HK-2 (cell line): ENCODE measurements at regions not wholly inside any gene's neighbourhood (a gene's known extent, or its start where the extent isn't known, plus 50 kb on each side); places are given as distances from the start of the nearest gene placed in this dataset.

Experiments used
- DNase-seq: peaks from one replicate; pipeline ENCODE4 v3.0.0-alpha.2; 2018; ENCODE audit not compliant: unreplicated experiment

DNA sequence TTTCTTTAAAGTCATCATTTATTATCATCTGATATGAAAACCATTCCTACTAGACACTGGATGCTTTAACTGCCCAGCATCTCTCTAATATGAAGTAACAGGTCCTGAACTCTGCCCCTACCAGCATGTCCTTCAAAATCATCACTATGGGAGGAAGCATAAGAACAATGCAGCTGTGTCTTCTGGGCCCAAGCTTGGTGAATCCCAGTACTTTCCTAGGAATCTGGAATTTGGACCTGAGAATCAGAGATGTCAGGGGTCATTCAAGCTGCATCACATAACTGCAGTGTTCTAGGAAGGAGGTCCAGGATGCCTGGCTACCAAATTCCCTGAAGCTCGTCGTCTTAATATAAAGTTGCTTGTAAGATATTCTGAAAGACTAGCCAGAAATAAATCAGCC lies 182.7 kb downstream of the AHR start:
- no peak for DNase-seq

DNA sequence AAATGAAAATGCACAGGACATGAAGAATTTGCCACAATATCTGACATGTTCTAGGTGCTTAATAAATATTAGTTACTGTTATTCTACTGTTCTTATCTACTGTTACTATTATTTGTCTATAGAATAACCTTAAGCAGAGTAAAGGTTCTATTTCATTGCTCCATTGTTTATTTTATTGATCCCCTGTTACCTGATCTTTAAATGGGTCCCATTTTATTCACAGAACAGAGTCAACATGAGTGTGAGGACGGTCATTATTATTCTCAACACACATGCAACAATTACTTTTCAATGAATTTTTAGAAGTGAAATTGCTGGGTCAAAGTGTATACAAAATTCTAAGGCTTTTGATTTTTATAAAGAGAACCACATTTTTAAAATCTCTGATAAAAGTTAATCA lies 186.9 kb downstream of the AHR start:
- DNase-seq: no peak

DNA sequence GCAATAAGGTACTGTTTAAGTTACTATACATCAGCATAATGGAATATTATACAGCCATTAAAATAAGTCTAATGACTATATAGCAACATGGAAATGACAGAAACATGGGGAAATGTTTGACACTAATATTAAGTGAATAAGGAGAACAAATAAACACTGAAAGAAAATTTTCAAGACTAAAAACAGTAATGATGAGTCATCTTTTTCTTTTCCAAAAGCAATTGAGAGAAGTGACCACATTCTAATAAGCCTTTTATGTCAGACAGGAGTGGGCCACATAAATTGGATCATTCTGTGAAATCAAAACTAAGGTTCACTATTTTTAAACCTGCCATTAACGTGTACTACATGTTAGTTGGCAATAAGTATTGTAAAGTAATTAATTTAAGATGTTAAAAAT lies 187.5 kb downstream of the AHR start:
- no peak for DNase-seq

DNA sequence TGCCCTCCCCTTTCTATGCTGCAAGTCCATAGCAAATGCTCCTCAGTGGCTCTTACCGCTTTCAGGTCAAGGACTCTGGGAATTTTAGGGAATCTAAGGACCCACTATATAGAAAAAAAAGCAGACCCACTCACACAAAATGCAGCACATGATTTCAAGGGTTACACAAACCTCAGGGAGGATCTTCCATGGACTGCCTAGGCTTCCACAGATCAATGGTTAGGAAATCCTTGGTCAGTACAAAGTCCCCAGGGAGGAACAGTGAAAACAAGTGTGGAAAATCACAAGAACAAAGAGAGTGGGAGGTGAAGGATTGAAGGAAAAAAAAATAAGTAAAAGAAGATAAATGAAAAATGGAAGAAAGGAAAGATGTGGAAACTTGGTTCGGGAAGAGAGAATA lies 188.4 kb downstream of the AHR start:
- no peak for DNase-seq

DNA sequence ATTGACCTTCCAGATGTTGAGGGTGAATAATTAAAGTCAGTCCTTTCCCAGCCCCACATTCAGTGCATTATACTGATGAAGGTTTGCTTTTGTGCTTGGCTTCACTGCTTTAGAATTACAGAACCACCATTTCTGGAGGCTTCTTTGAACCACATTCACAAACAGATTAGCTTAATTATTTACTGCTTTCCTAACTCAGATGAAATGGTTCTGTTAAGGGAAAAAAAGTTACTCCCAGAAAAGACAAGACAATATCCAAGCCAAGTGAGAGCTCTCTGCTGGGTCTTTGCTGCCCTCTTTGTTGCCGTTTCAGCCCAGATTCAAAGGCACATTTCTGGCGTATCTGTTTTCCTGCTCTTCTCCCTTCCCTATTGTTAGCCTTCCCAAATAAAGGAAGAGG lies 188.9 kb downstream of the AHR start:
- no peak for DNase-seq

DNA sequence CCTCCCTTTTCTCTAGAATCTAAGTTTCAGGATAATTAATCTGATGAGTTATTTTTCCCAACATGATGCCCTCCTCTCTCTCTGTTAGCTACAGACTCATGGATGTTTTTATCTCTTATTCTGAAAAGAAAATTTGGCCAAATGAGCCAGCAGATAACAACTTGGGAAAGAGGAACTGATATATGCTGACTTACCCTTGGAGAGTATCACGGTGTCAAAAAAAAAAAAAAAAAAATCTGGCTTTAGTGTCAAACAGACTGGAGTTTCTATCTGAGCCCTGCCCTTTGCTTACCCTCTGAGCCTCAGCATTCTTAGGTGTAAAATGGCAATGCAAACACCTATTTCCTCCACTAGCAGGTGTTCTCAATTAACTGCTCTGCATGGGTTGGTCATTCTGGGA lies 190.4 kb downstream of the AHR start:
- no peak for DNase-seq

DNA sequence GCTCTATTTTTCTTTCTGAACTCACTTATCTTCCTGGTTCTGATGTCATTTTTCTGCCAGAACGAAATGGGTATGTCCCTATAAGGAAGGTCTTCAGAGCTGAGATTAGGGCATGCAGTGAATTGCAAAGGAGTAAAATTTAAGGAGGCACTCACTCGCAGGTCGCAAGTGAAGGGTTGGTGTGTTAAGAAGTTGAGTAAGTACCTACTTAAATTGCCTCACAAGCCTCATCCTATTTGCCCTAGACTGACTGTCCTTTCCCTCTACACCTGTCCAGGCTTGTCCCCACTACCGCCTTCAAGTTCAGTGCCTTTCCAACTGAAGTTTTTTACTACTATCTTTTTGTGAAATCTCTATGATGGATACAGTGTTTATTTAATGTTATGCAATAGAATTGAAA lies 191.5 kb downstream of the AHR start:
- no peak for DNase-seq

DNA sequence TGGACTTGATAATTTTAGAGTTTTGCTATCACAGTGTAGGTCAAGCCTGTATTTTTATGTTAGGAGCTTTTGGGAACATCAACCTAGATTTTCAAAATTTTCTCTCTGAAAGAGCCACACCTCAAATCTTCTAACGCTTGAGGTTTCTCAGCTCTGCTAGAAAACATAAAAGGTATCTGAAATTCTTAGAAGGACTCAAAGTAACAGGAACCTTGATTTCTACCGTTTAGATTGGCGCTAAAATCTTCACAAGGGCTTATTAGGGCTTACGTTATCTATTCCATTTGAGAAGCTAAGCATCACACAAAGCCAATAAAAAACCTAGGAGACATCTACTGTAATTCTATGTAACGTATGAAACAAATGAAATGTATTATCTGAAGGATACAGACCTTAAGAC lies 192.4 kb downstream of the AHR start:
- no peak for DNase-seq

DNA sequence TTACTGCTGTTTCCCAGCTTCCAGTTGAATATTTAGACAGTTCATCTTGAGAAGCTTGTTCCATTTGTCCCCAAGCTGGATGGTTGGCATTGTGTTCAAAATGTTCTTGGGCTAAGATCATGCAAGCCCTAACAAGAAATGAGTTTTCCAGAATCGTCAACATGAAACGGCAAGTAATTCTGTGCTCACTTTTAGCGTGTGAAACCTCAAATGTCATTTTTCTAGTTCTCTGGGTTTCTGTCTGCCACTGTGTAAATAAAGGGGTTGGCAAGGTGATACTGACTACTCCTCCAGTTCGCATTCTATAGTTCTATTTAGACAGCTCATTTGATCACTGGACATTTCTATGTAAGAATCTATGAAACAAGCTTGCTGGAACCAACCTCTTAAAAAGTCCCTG lies 194.0 kb downstream of the AHR start:
- DNase-seq: no peak

DNA sequence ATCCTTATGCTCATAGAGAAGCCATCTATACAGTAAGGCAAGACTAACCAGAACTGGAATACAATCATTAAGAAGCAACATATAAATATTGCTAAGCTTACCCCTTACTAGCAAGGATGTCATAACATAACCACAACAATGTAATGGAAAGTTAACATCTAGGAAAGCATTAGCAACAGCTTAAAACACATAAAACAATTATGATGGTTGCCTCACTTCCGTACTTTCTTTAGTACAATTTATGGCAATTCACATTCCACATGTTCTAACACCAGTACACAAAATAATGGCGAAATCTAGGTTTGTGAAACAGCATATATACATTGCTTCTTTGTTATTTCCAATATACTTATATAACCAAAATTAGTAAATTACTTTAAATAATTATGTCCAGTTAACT lies 195.0 kb downstream of the AHR start:
- no peak for DNase-seq

DNA sequence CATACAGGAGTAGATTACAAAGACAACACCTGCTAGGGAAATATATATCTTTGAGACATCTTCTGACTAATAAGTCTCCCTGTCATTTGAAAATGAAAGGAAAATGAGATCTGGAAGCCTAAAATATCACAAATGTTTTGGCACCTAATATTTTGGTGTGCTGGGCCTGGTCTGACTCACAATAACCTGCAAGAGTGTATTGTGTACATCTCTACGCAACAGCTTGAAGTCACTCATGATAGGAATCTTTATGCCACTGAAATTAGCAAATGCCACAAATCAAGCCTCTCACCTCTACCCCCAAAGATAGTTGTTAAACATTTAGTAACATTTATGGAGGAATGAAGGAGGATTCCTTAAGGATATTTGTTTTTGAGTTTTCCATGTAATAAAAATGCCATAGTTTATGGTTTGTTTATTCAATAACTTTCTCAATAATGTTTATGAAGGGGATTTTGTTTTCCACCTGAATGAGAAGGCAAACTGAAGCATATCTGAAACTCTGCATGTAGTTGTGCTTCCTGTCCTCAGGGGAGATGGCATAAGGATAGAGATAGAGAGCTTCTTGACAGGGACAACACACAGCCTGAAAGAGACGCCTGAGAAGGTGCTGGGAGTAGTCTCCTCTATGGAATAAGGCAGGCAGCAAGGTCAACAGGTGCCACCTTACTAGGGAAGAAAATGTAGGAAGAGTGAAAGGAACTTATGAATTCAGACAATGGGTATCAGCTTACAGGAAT lies 197.4 kb downstream of the AHR start:
- no peak for DNase-seq

DNA sequence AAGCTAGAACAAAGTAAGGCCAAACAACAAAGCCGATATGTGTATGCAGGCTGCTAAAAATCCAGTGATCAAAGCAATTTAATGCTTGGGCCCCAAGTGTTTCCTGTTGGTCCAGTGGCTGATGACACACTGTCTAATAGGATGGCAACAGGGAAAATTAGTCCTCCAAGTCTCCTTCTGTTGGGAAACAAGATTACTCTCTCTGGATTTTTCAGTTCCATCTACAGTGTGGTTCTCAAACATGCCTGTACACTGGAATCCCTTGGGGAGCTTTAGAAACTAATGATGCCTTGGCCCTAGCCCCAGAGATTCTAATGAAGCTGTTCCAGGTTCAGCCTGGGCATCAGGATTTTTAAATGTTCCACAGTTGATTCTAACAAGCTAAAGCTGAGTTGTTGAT lies 198.7 kb downstream of the AHR start:
- DNase-seq: no peak

DNA sequence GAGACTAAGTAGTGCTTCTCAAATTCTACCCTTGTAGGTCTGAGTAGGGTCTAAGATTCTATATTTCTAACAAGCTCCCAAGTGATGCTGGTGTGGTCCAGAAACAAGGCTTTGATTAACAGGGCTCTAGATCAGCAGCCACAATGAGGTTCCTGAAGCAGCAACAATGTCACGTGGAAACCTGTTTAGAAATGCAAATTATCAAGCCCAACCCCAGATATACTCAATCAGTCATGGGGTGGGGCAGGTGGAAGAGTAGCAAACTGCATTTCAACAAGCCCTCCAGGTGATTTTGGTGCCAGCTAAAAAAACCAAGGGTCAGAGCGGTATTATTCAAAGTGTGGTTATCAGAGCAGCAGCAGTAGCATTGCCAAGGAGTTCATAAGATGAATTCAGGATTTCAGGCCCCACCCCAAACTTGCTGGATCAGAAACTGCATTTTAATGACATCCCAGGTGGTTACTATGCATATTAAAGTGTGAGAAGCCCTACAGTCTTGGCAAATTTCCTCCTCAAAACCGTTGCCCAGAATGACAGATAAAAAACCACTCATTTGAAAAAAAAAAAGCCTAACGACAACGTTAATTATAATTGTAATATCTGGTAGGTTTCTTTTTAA lies 199.2 kb downstream of the AHR start:
- no peak for DNase-seq

DNA sequence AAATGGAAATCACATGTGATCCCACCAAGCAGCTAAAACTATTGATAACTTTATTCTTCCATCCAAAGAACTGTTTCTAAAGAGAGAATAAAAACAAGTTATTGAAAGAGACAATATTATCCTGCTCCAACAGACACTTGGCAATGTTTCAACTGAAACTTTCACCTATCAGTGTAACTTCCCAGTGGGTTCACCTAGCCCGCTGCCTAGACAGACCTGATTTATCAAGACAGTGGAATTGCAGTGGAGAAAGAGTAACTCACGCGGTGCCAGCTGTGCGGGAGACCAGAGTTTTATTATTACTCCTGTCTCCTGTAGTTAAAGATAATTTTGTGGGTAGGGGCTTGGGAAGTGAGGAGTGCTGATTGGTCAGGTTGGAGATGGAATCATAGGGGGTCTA lies 199.8 kb downstream of the AHR start:
- no peak for DNase-seq

DNA sequence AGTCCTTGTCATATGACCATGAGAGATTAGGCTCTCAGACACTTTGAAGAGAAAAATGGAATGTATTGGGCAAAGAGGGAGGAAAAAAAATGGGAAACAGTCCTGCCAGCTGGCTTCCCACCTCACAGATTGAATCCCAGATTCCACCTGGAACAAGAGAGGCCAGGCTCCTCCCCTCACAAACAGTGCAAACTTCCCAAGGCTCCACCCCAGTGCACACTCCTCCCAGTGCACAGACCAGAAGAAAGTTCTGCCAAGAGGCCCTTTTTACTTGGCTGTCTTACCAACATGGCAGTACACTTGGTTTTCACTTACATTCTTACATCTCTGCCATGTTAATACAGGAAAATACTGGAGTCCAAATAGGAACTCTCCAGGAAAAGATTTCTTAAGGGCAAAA lies 202.3 kb downstream of the AHR start:
- DNase-seq: no peak

DNA sequence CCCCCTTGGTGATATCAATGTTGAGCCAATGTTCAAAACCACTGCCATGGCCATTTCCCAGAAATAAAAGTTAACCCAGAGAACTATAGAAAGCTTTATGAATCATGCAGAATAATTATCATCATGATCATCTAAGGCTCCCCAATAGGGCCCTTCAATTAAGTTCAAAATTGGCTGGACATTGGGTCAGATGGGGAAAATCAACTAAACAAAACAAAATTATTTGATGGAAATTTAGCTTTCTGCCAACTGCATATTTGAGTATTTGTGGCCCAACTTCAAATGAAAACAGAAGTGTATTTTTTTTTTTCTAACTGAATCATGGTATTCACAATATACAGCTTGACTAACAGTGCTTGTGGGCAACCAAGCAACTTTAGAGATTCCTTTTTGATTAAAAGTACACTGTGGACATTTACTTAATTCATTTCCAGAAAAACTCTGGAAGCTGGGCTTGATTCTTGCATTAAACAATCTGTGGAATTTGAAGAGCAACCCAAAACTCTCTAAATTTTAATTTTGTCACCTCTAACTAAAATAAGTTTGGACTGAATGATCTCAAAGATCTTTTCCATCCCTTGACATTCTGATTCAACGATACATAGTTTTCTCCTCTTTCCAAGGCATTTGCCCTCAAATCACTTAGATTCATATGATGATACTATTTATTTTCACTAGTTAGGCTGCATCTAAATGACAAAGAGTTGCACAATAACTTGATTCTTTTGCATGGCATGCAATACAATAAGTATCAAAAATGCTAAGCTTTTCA lies 203.2 kb downstream of the AHR start:
- no peak for DNase-seq

DNA sequence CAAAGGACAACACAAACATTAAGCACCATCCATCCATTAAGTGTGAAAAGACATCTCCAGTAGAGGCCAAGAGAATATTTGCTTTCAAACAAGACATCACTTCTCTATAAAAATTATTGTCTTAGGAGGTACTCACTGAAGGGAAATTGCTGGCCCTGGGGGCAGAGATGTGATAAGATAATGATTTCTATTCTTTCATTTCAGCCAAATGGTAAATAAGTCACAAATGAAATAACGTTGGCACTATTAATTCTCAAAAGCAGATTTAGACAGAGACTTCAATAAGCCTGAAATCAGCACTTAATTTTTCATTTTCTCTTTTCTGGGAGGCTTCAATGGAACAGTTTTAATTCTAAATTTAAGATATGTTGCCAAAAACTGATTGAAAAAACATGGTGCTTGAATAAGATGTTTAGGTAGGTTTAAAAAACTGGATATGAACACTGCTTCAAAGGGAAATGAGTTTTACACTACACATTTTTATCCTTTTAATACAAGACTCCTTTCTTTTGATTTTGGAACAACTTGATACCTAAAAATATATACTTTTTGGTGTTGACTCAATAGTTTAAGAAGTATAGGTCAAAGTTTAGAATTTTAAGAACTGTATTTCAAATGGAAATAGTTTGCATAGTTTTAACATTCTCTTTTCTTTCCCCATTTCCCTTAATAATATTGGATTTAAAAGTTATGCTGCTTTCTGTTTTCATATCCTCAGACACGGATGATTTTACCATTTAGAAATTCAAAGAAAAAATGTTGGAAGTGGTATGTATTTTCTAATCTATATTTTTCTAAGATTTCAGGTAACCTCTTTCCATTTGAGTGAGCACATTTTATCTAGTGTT lies 204.0 kb downstream of the AHR start:
- DNase-seq: no peak

DNA sequence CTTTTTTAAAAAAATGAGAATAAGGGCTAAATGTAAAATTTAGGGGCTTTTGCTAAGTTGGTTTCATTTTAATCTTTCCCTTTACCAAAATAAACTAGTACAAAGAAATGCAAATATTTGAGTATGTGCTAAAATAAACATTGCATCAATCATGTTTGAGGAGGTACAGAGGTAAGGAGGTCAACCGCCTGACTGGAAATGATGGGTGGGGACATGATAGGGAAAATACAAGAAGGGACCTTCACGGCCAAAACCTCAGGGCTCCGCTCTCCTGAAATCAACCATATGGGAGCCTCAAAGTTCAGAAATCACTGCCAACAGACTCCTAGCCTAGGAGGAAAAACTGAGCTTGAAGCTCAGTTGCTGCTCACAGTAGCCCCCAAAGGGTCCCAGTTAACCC lies 207.6 kb downstream of the AHR start:
- no peak for DNase-seq

DNA sequence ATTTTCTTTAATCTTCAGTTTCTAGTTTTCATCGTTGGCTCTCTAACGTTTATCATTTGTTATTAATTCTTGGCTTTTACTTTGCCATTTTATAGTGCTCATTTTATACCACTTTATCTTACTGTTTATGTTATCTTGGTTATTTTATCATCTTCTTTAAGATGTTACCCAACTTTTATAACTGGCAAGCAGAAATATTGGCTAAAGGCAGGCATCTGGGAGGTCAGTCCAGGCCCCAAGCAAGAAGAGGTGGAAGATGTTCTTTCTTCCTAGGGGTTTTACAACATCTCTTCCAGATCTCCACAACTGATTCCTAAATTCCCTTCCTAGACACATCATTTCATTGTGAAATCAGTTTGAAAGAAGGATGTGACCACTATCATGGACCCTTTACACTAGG lies 208.1 kb downstream of the AHR start:
- DNase-seq: no peak

DNA sequence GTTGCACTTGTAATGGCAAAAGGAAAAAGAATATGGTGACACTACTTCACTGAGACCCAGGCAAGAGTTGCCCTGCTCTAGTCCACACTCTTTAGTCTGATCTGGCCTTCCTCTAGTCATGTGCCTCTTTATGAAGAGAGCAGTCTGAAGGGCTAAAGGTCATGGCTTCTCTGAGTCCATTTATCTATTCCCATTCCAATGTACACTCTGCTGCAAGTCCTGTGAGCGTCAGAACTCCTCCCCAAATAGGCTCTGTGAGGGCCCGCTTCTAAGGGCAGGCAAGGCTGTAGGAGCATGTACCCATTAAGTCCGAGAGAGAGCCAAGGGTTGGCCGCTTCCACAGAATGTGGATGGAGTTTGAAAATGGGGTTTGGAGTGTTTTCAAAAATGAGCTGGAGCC lies 209.3 kb downstream of the AHR start:
- no peak for DNase-seq

DNA sequence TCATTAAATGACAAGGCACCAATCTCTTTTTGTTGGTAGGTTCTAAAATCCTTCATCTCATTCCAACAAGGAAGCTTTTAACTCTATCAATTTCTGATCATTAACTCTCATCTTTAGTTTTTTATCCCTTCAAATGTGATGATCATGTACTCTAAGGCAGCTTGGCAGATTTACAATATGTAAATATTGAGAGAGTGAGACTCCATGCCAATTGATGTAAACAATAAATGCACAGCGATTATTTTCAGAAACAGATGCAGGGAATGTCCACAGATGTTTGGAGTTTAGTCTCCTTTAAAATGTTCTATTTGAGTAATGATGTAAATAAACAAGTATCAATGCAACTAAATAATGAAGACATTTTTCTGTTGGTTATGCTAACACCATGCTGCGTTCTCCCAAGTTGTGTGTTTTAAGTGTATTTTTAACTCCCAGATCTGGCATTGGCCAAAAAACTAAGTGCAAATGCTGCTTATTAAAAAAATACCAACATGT lies 213.8 kb downstream of the AHR start:
- DNase-seq: no peak

DNA sequence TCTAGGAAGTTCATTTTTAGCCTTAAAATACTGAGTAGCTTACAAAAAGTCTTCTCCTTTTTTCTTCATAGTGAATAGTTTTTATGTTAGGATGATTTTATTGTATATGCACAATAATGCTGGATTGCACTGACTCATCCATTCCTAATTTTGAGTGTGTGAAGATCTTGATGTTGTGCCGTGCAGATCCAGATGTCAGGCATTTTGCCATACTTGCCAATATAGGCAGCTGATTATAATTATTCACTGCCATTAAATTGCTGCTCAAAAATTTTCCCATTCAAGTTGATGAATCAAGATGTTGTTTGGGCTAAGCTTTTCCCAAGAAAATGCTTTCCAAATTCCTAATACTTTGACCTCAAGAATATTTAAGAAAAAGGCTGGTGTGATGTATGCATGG lies 218.3 kb downstream of the AHR start:
- DNase-seq: no peak
